GM23338 (cell line): ENCODE measurements at regions not wholly inside any gene's neighbourhood (a gene's known extent, or its start where the extent isn't known, plus 50 kb on each side); places are given as distances from the start of the nearest gene placed in this dataset.

Source experiments
- ATAC-seq: fragments of 200-7000 bp; cut with Tn5 transposase; 3 replicates; pipeline ENCODE4 v1.9.1; 2020
- DNase-seq: peaks from one replicate; pipeline ENCODE4 v3.0.0-alpha.2; 2015; ENCODE audit warnings: low spot score
- H2AFZ ChIP-seq: fragments of 200-600 bp; sonication (generic); 2 replicates; pipeline ENCODE4 v1.8.0; 2016; ENCODE audit warnings: antibody characterized with exemption, mild to moderate bottlenecking, moderate library complexity
- H3F3A ChIP-seq: fragments of 200-600 bp; sonication (generic); replicated peaks from 2 replicates; pipeline ENCODE4 v1.8.0; 2017; ENCODE audit warnings: antibody characterized with exemption, mixed run types, low read depth
- H3K27ac ChIP-seq: fragments of 200-600 bp; sonication (generic); 2 replicates; pipeline ENCODE4 v1.6.1; 2016; ENCODE audit warnings: low read depth
- H3K27me3 ChIP-seq: fragments of 200-600 bp; sonication (generic); 2 replicates; pipeline ENCODE4 v1.8.0; 2016; ENCODE audit warnings: mild to moderate bottlenecking, mixed run types, moderate library complexity; ENCODE audit not compliant: insufficient read depth
- H3K36me3 ChIP-seq: fragments of 200-600 bp; sonication (generic); 2 replicates; pipeline ENCODE4 v1.8.0; 2016; ENCODE audit warnings: mild to moderate bottlenecking; ENCODE audit not compliant: insufficient read depth
- H3K4me1 ChIP-seq: fragments of 200-600 bp; sonication (generic); 2 replicates; pipeline ENCODE4 v1.8.0; 2016; ENCODE audit warnings: mild to moderate bottlenecking, moderate library complexity; ENCODE audit not compliant: insufficient read depth
- H3K4me2 ChIP-seq: fragments of 200-600 bp; sonication (generic); 2 replicates; pipeline ENCODE4 v1.7.1; 2017; ENCODE audit warnings: mixed run types
- H3K4me3 ChIP-seq: fragments of 200-600 bp; sonication (generic); 2 replicates; pipeline ENCODE4 v1.6.1; 2016; ENCODE audit warnings: mixed run types
- H3K79me2 ChIP-seq: fragments of 200-600 bp; sonication (generic); replicated peaks from 2 replicates; pipeline ENCODE4 v1.8.0; 2017; ENCODE audit warnings: mild to moderate bottlenecking; ENCODE audit not compliant: insufficient read depth
- H3K9me2 ChIP-seq: fragments of 200-600 bp; sonication (generic); 2 replicates; pipeline ENCODE4 v1.8.0; 2017; ENCODE audit not compliant: insufficient read depth
- H4K20me1 ChIP-seq: fragments of 200-600 bp; sonication (generic); replicated peaks from 2 replicates; pipeline ENCODE4 v1.8.0; 2017; ENCODE audit warnings: mild to moderate bottlenecking; ENCODE audit not compliant: insufficient read depth
- H3K27ac Mint-ChIP-seq: 2 replicates; pipeline ENCODE4 v1.8.0; 2020; ENCODE audit warnings: inconsistent platforms, mild to moderate bottlenecking, moderate library complexity, mixed read lengths
- H3K27me3 Mint-ChIP-seq: 3 replicates; pipeline ENCODE4 v1.8.0; 2022; ENCODE audit warnings: low read depth, mild to moderate bottlenecking, moderate library complexity, mixed read lengths, inconsistent platforms; ENCODE audit not compliant: insufficient read depth, poor library complexity
- H3K36me3 Mint-ChIP-seq: 3 replicates; pipeline ENCODE4 v1.8.0; 2021; ENCODE audit warnings: low read depth, mild to moderate bottlenecking, inconsistent platforms, moderate library complexity, mixed read lengths
- H3K4me1 Mint-ChIP-seq: 3 replicates; pipeline ENCODE4 v1.8.0; 2020; ENCODE audit warnings: mild to moderate bottlenecking, inconsistent platforms, mixed read lengths
- H3K4me3 Mint-ChIP-seq: 3 replicates; pipeline ENCODE4 v1.8.0; 2021; ENCODE audit warnings: moderate library complexity, mild to moderate bottlenecking, inconsistent platforms, mixed read lengths
- H3K9me3 Mint-ChIP-seq: 3 replicates; pipeline ENCODE4 v1.8.0; 2020; ENCODE audit warnings: moderate library complexity, mild to moderate bottlenecking, inconsistent platforms, mixed read lengths
- CREB1 ChIP-seq: fragments of 250-450 bp; sonication (Bioruptor Pico); IDR thresholded peaks from 2 replicates; pipeline ENCODE4 v1.5.0; 2020; ENCODE audit warnings: low read depth, mild to moderate bottlenecking, moderate library complexity
- EZH2 ChIP-seq: fragments of 200-600 bp; sonication (generic); IDR thresholded peaks from one replicate; pipeline ENCODE4 v1.8.0; 2017; ENCODE audit warnings: antibody characterized with exemption, mild to moderate bottlenecking, low read depth; ENCODE audit not compliant: unreplicated experiment
- JUNB ChIP-seq: IDR thresholded peaks from one replicate; pipeline ENCODE4 v1.6.1; 2016; ENCODE audit warnings: antibody characterized with exemption; ENCODE audit not compliant: unreplicated experiment
- NANOG ChIP-seq: IDR thresholded peaks from 2 replicates; pipeline ENCODE4 v1.6.1; 2016; ENCODE audit warnings: antibody characterized with exemption, borderline replicate concordance
- STAT1 ChIP-seq: IDR thresholded peaks from one replicate; pipeline ENCODE4 v1.6.1; 2016; ENCODE audit warnings: antibody characterized with exemption; ENCODE audit not compliant: unreplicated experiment
- TF ChIP-seq, protein P1 (sequence below), 2 experiments: fragments of 200-600 bp in 1 of 2; sonication (generic) in 1 of 2; conservative IDR thresholded peaks; 2 replicates each; pipeline versions ENCODE4 v1.5.1 to v1.6.1; 2016 to 2017; ENCODE audit warnings: antibody characterized with exemption in 2 of 2, low read depth in 2 of 2, mild to moderate bottlenecking in 2 of 2, moderate library complexity in 1 of 2
- TF ChIP-seq, protein P2 (sequence below): fragments of 250-450 bp; sonication (Bioruptor Pico); IDR thresholded peaks from 2 replicates; pipeline ENCODE4 v1.5.0; 2020; ENCODE audit warnings: mild to moderate bottlenecking, moderate library complexity

DNA sequence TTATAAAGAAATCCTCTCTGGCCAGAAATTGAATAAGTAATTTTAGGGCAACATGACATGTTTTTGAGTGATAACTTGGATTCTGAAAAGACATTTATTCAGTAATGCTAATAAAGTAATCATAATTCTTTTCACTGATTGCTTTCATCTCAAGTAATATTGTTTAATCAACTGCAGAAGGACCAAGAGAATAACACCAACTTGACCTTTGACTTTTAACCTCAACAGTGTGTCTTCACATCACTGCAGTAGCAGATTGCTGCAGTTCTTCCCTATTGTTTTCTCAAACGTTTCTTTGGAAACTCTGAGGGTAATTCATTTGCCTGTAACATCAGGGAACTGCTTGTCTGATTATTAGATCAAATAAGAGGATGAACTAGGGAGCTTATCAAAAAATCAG lies 104.9 kb upstream of the UPP2 start:
- H3K36me3 ChIP-seq: no peaks in the 10 kb centered on the region
- H3K4me1 ChIP-seq: no peaks in the 10 kb centered on the region
- no peaks in the 10 kb centered on the region for H3K36me3 Mint-ChIP-seq
- H3K27ac Mint-ChIP-seq: no peak overlapping the region
- no peaks in the 10 kb centered on the region for H3K27me3 Mint-ChIP-seq
- no peak overlapping the region for H2AFZ ChIP-seq
- H3F3A ChIP-seq: no peaks in the 10 kb centered on the region
- H3K4me3 Mint-ChIP-seq: no peak overlapping the region
- H3K9me2 ChIP-seq: peaks cover 5% of the 10 kb centered on the region; the same call in 1 of the 2 replicates
- no peak for TF ChIP-seq STAT1
- TF ChIP-seq, protein P1, sequence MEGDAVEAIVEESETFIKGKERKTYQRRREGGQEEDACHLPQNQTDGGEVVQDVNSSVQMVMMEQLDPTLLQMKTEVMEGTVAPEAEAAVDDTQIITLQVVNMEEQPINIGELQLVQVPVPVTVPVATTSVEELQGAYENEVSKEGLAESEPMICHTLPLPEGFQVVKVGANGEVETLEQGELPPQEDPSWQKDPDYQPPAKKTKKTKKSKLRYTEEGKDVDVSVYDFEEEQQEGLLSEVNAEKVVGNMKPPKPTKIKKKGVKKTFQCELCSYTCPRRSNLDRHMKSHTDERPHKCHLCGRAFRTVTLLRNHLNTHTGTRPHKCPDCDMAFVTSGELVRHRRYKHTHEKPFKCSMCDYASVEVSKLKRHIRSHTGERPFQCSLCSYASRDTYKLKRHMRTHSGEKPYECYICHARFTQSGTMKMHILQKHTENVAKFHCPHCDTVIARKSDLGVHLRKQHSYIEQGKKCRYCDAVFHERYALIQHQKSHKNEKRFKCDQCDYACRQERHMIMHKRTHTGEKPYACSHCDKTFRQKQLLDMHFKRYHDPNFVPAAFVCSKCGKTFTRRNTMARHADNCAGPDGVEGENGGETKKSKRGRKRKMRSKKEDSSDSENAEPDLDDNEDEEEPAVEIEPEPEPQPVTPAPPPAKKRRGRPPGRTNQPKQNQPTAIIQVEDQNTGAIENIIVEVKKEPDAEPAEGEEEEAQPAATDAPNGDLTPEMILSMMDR (conservative IDR thresholded peaks at IDR 0.05; ENCODE audit: low read depth in 2 of 2): no peak
- no peak for TF ChIP-seq EZH2
- TF ChIP-seq JUNB: no peak
- TF ChIP-seq NANOG: no peak
- no peak for TF ChIP-seq CREB1
- TF ChIP-seq, protein P2, sequence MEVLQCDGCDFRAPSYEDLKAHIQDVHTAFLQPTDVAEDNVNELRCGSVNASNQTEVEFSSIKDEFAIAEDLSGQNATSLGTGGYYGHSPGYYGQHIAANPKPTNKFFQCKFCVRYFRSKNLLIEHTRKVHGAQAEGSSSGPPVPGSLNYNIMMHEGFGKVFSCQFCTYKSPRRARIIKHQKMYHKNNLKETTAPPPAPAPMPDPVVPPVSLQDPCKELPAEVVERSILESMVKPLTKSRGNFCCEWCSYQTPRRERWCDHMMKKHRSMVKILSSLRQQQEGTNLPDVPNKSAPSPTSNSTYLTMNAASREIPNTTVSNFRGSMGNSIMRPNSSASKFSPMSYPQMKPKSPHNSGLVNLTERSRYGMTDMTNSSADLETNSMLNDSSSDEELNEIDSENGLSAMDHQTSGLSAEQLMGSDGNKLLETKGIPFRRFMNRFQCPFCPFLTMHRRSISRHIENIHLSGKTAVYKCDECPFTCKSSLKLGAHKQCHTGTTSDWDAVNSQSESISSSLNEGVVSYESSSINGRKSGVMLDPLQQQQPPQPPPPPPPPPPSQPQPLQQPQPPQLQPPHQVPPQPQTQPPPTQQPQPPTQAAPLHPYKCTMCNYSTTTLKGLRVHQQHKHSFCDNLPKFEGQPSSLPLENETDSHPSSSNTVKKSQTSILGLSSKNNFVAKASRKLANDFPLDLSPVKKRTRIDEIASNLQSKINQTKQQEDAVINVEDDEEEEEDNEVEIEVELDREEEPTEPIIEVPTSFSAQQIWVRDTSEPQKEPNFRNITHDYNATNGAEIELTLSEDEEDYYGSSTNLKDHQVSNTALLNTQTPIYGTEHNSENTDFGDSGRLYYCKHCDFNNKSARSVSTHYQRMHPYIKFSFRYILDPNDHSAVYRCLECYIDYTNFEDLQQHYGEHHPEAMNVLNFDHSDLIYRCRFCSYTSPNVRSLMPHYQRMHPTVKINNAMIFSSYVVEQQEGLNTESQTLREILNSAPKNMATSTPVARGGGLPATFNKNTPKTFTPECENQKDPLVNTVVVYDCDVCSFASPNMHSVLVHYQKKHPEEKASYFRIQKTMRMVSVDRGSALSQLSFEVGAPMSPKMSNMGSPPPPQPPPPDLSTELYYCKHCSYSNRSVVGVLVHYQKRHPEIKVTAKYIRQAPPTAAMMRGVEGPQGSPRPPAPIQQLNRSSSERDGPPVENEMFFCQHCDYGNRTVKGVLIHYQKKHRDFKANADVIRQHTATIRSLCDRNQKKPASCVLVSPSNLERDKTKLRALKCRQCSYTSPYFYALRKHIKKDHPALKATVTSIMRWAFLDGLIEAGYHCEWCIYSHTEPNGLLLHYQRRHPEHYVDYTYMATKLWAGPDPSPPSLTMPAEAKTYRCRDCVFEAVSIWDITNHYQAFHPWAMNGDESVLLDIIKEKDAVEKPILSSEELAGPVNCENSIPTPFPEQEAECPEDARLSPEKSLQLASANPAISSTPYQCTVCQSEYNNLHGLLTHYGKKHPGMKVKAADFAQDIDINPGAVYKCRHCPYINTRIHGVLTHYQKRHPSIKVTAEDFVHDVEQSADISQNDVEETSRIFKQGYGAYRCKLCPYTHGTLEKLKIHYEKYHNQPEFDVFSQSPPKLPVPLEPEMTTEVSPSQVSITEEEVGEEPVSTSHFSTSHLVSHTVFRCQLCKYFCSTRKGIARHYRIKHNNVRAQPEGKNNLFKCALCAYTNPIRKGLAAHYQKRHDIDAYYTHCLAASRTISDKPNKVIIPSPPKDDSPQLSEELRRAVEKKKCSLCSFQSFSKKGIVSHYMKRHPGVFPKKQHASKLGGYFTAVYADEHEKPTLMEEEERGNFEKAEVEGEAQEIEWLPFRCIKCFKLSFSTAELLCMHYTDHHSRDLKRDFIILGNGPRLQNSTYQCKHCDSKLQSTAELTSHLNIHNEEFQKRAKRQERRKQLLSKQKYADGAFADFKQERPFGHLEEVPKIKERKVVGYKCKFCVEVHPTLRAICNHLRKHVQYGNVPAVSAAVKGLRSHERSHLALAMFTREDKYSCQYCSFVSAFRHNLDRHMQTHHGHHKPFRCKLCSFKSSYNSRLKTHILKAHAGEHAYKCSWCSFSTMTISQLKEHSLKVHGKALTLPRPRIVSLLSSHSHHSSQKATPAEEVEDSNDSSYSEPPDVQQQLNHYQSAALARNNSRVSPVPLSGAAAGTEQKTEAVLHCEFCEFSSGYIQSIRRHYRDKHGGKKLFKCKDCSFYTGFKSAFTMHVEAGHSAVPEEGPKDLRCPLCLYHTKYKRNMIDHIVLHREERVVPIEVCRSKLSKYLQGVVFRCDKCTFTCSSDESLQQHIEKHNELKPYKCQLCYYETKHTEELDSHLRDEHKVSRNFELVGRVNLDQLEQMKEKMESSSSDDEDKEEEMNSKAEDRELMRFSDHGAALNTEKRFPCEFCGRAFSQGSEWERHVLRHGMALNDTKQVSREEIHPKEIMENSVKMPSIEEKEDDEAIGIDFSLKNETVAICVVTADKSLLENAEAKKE (CRISPR knock-in tag): no peak
- ATAC-seq: no peak
- H3K79me2 ChIP-seq: no peaks in the 10 kb centered on the region
- H3K27me3 ChIP-seq: no peaks in the 10 kb centered on the region
- no peaks in the 10 kb centered on the region for H4K20me1 ChIP-seq
- H3K4me2 ChIP-seq: no peak overlapping the region
- H3K9me3 Mint-ChIP-seq: no peaks in the 10 kb centered on the region
- H3K4me3 ChIP-seq: no peak overlapping the region
- H3K4me1 Mint-ChIP-seq: peaks cover 1% of the 10 kb centered on the region; the same call in 1 of the 3 replicates
- DNase-seq: no peak
- no peak overlapping the region for H3K27ac ChIP-seq
